Activated B cell treated with CpG ODN at 0.5 μM for 24 hours (primary cell): ENCODE measurements at regions not wholly inside any gene's neighbourhood (a gene's known extent, or its start where the extent isn't known, plus 50 kb on each side); places are given as distances from the start of the nearest gene placed in this dataset.

Source experiments
- ATAC-seq: fragments of 200-7000 bp; cut with Tn5 transposase; one replicate; pipeline ENCODE4 v1.10.0; 2021; ENCODE audit warnings: low read depth, mild to moderate bottlenecking, moderate library complexity
- CTCF ChIA-PET: fragments of 350-600 bp; sonication (Branson Sonifier 250); formaldehyde crosslinking; loops from one replicate; lab custom pipeline; 2021; ENCODE audit warnings: antibody characterized with exemption; lab: Charles Lee
- POLR2A ChIA-PET: fragments of 350-600 bp; sonication (Branson Sonifier 250); formaldehyde crosslinking; loops from one replicate; lab custom pipeline; 2021; ENCODE audit warnings: antibody characterized with exemption; lab: Charles Lee
- DNase-seq: peaks from one replicate; pipeline ENCODE4 v3.0.0; 2022
- H3K27ac Mint-ChIP-seq: one replicate; pipeline ENCODE4 v1.8.0; 2020; ENCODE audit warnings: mixed read lengths
- H3K27me3 Mint-ChIP-seq: one replicate; pipeline ENCODE4 v1.8.0; 2021; ENCODE audit warnings: mixed read lengths
- H3K36me3 Mint-ChIP-seq: one replicate; pipeline ENCODE4 v1.8.0; 2021; ENCODE audit warnings: low read depth, mixed read lengths
- H3K4me1 Mint-ChIP-seq: one replicate; pipeline ENCODE4 v1.8.0; 2021; ENCODE audit warnings: mixed read lengths
- H3K4me3 Mint-ChIP-seq: one replicate; pipeline ENCODE4 v1.8.0; 2020; ENCODE audit warnings: mild to moderate bottlenecking, mixed read lengths
- H3K9me3 Mint-ChIP-seq: one replicate; pipeline ENCODE4 v1.8.0; 2020; ENCODE audit warnings: mixed read lengths
- CTCF ChIP-seq: fragments of 200-600 bp; IDR thresholded peaks from one replicate; pipeline ENCODE4 v1.8.0; 2022; ENCODE audit warnings: antibody characterized with exemption, mild to moderate bottlenecking
- intact Hi-C: fragments of 100-400 bp; cut with micrococcal nuclease; formaldehyde crosslinking; loops from one replicate; pipeline ENCODE4 v1.15.1; 2024

- no peaks in the 10 kb centered on the region for H3K36me3 Mint-ChIP-seq
- no peak for ATAC-seq
These were observed 68.2 kb downstream of the FAT4 start for GRCh38 chr4:125382995-125383394.

GRCh38 chr4:125387770-125388169, 73.0 kb downstream of the FAT4 start:
- Mint-ChIP-seq H3K4me1 (no peaks in the 10 kb centered on the region), H3K36me3 (no peaks in the 10 kb centered on the region), H3K27me3 (no peaks in the 10 kb centered on the region), H3K4me3 (no peak overlapping the region), H3K9me3 (peaks cover 8% of the 10 kb centered on the region), H3K27ac (no peak overlapping the region)
- intact Hi-C loops = no loop called here
- ATAC-seq (no peak), DNase-seq (no peak)
- CTCF ChIA-PET = no interaction called here
- POLR2A ChIA-PET = no interaction called here
- no peak for TF ChIP-seq CTCF

More at GRCh38 chr4:125382995-125383394, 68.2 kb downstream of the FAT4 start:
- Mint-ChIP-seq H3K27me3 (no peaks in the 10 kb centered on the region), H3K27ac (no peak overlapping the region), H3K9me3 (peaks cover 2% of the 10 kb centered on the region), H3K4me3 (no peak overlapping the region), H3K4me1 (no peaks in the 10 kb centered on the region)
- POLR2A ChIA-PET = no interaction called here
- DNase-seq = no peak
- CTCF ChIA-PET = no interaction called here
- no peak for TF ChIP-seq CTCF
- intact Hi-C loops = no loop called here

GRCh38 chr4:125388613-125389012, 73.9 kb downstream of the FAT4 start:
- Mint-ChIP-seq H3K27me3 (no peaks in the 10 kb centered on the region), H3K4me3 (no peak overlapping the region), H3K9me3 (peaks cover 8% of the 10 kb centered on the region), H3K4me1 (no peaks in the 10 kb centered on the region), H3K27ac (no peak overlapping the region), H3K36me3 (no peaks in the 10 kb centered on the region)
- CTCF ChIA-PET = no interaction called here
- DNase-seq (no peak), ATAC-seq (no peak)
- intact Hi-C loops = no loop called here
- POLR2A ChIA-PET = no interaction called here
- TF ChIP-seq CTCF = no peak

GRCh38 chr4:125389713-125390112, 75.0 kb downstream of the FAT4 start:
- Mint-ChIP-seq H3K4me1 (no peaks in the 10 kb centered on the region), H3K4me3 (no peak overlapping the region), H3K27ac (no peak overlapping the region), H3K36me3 (no peaks in the 10 kb centered on the region), H3K27me3 (no peaks in the 10 kb centered on the region), H3K9me3 (peaks cover 6% of the 10 kb centered on the region)
- ATAC-seq (no peak), DNase-seq (no peak)
- CTCF ChIA-PET = no interaction called here
- no peak for TF ChIP-seq CTCF
- POLR2A ChIA-PET = no interaction called here
- intact Hi-C loops = no loop called here

GRCh38 chr4:125390126-125390525, 75.4 kb downstream of the FAT4 start:
- no peak for ATAC-seq

More at GRCh38 chr4:125390126-125390525, 75.4 kb downstream of the FAT4 start:
- Mint-ChIP-seq H3K36me3 (no peaks in the 10 kb centered on the region), H3K9me3 (peaks cover 6% of the 10 kb centered on the region), H3K27me3 (no peaks in the 10 kb centered on the region), H3K4me3 (no peak overlapping the region), H3K4me1 (no peaks in the 10 kb centered on the region), H3K27ac (no peak overlapping the region)
- TF ChIP-seq CTCF = no peak
- CTCF ChIA-PET = no interaction called here
- POLR2A ChIA-PET = no interaction called here
- DNase-seq = no peak
- intact Hi-C loops = no loop called here
